GM23338 (cell line): ENCODE measurements at regions not wholly inside any gene's neighbourhood (a gene's known extent, or its start where the extent isn't known, plus 50 kb on each side); places are given as distances from the start of the nearest gene placed in this dataset.
"Not testable (repeated sequence)": the region's sequence is repeated elsewhere in the genome, so short reads cannot be mapped to it uniquely, and the experiment has no call there.

Experiments used
- ATAC-seq: fragments of 200-7000 bp; cut with Tn5 transposase; 3 replicates; pipeline ENCODE4 v1.9.1; 2020
- DNase-seq: peaks from one replicate; pipeline ENCODE4 v3.0.0-alpha.2; 2015; ENCODE audit warnings: low spot score
- H2AFZ ChIP-seq: fragments of 200-600 bp; sonication (generic); 2 replicates; pipeline ENCODE4 v1.8.0; 2016; ENCODE audit warnings: antibody characterized with exemption, mild to moderate bottlenecking, moderate library complexity
- H3F3A ChIP-seq: fragments of 200-600 bp; sonication (generic); replicated peaks from 2 replicates; pipeline ENCODE4 v1.8.0; 2017; ENCODE audit warnings: antibody characterized with exemption, mixed run types, low read depth
- H3K27ac ChIP-seq: fragments of 200-600 bp; sonication (generic); 2 replicates; pipeline ENCODE4 v1.6.1; 2016; ENCODE audit warnings: low read depth
- H3K27me3 ChIP-seq: fragments of 200-600 bp; sonication (generic); 2 replicates; pipeline ENCODE4 v1.8.0; 2016; ENCODE audit warnings: mild to moderate bottlenecking, mixed run types, moderate library complexity; ENCODE audit not compliant: insufficient read depth
- H3K36me3 ChIP-seq: fragments of 200-600 bp; sonication (generic); 2 replicates; pipeline ENCODE4 v1.8.0; 2016; ENCODE audit warnings: mild to moderate bottlenecking; ENCODE audit not compliant: insufficient read depth
- H3K4me1 ChIP-seq: fragments of 200-600 bp; sonication (generic); 2 replicates; pipeline ENCODE4 v1.8.0; 2016; ENCODE audit warnings: mild to moderate bottlenecking, moderate library complexity; ENCODE audit not compliant: insufficient read depth
- H3K4me2 ChIP-seq: fragments of 200-600 bp; sonication (generic); 2 replicates; pipeline ENCODE4 v1.7.1; 2017; ENCODE audit warnings: mixed run types
- H3K4me3 ChIP-seq: fragments of 200-600 bp; sonication (generic); 2 replicates; pipeline ENCODE4 v1.6.1; 2016; ENCODE audit warnings: mixed run types
- H3K79me2 ChIP-seq: fragments of 200-600 bp; sonication (generic); replicated peaks from 2 replicates; pipeline ENCODE4 v1.8.0; 2017; ENCODE audit warnings: mild to moderate bottlenecking; ENCODE audit not compliant: insufficient read depth
- H3K9me2 ChIP-seq: fragments of 200-600 bp; sonication (generic); 2 replicates; pipeline ENCODE4 v1.8.0; 2017; ENCODE audit not compliant: insufficient read depth
- H4K20me1 ChIP-seq: fragments of 200-600 bp; sonication (generic); replicated peaks from 2 replicates; pipeline ENCODE4 v1.8.0; 2017; ENCODE audit warnings: mild to moderate bottlenecking; ENCODE audit not compliant: insufficient read depth
- H3K27ac Mint-ChIP-seq: 2 replicates; pipeline ENCODE4 v1.8.0; 2020; ENCODE audit warnings: inconsistent platforms, mild to moderate bottlenecking, moderate library complexity, mixed read lengths
- H3K27me3 Mint-ChIP-seq: 3 replicates; pipeline ENCODE4 v1.8.0; 2022; ENCODE audit warnings: low read depth, mild to moderate bottlenecking, moderate library complexity, mixed read lengths, inconsistent platforms; ENCODE audit not compliant: insufficient read depth, poor library complexity
- H3K36me3 Mint-ChIP-seq: 3 replicates; pipeline ENCODE4 v1.8.0; 2021; ENCODE audit warnings: low read depth, mild to moderate bottlenecking, inconsistent platforms, moderate library complexity, mixed read lengths
- H3K4me1 Mint-ChIP-seq: 3 replicates; pipeline ENCODE4 v1.8.0; 2020; ENCODE audit warnings: mild to moderate bottlenecking, inconsistent platforms, mixed read lengths
- H3K4me3 Mint-ChIP-seq: 3 replicates; pipeline ENCODE4 v1.8.0; 2021; ENCODE audit warnings: moderate library complexity, mild to moderate bottlenecking, inconsistent platforms, mixed read lengths
- H3K9me3 Mint-ChIP-seq: 3 replicates; pipeline ENCODE4 v1.8.0; 2020; ENCODE audit warnings: moderate library complexity, mild to moderate bottlenecking, inconsistent platforms, mixed read lengths
- CREB1 ChIP-seq: fragments of 250-450 bp; sonication (Bioruptor Pico); IDR thresholded peaks from 2 replicates; pipeline ENCODE4 v1.5.0; 2020; ENCODE audit warnings: low read depth, mild to moderate bottlenecking, moderate library complexity
- CTCF ChIP-seq, 2 experiments: fragments of 200-600 bp in 1 of 2; sonication (generic) in 1 of 2; conservative IDR thresholded peaks; 2 replicates each; pipeline versions ENCODE4 v1.5.1 to v1.6.1; 2016 to 2017; ENCODE audit warnings: antibody characterized with exemption in 2 of 2, low read depth in 2 of 2, mild to moderate bottlenecking in 2 of 2, moderate library complexity in 1 of 2
- EZH2phosphoT487 ChIP-seq: fragments of 200-600 bp; sonication (generic); IDR thresholded peaks from one replicate; pipeline ENCODE4 v1.8.1; 2018; ENCODE audit warnings: antibody characterized with exemption; ENCODE audit not compliant: unreplicated experiment
- POLR2AphosphoS5 ChIP-seq: IDR thresholded peaks from 2 replicates; pipeline ENCODE4 v1.6.1; 2016; ENCODE audit warnings: antibody characterized with exemption, low read depth
- STAT1 ChIP-seq: IDR thresholded peaks from one replicate; pipeline ENCODE4 v1.6.1; 2016; ENCODE audit warnings: antibody characterized with exemption; ENCODE audit not compliant: unreplicated experiment
- ZNF114 ChIP-seq: fragments of 250-450 bp; sonication (Bioruptor Pico); IDR thresholded peaks from 2 replicates; pipeline ENCODE4 v1.5.0; 2020; ENCODE audit warnings: mild to moderate bottlenecking, moderate library complexity
- ZNF331 ChIP-seq: fragments of 250-450 bp; sonication (Bioruptor Pico); IDR thresholded peaks from 2 replicates; pipeline ENCODE4 v1.5.0; 2020; ENCODE audit warnings: low read depth, mild to moderate bottlenecking, moderate library complexity
- TF ChIP-seq, protein P1 (sequence below): fragments of 250-450 bp; sonication (Bioruptor Pico); IDR thresholded peaks from 2 replicates; pipeline ENCODE4 v1.5.0; 2020; ENCODE audit warnings: mild to moderate bottlenecking, moderate library complexity

DNA sequence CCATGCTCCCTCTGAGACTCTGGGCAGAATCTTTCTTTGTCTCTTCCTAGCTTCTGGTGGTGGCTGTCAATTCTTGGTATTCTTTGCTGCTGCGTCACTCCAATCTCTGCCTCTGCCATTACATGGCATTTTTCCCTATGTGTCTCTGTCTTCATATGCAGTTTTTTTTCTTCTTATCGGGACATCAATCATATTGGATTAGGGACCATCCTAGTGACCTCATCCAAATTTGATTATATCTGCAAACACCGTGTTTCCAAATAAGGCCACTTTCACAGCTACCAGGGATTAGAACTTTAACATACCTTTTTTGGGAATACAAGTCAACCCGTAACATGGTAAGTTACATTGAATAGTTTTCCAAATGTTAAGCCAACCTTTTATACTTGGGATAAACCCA lies 358.2 kb upstream of the FRG2C start (continued):
- TF ChIP-seq, protein P1, sequence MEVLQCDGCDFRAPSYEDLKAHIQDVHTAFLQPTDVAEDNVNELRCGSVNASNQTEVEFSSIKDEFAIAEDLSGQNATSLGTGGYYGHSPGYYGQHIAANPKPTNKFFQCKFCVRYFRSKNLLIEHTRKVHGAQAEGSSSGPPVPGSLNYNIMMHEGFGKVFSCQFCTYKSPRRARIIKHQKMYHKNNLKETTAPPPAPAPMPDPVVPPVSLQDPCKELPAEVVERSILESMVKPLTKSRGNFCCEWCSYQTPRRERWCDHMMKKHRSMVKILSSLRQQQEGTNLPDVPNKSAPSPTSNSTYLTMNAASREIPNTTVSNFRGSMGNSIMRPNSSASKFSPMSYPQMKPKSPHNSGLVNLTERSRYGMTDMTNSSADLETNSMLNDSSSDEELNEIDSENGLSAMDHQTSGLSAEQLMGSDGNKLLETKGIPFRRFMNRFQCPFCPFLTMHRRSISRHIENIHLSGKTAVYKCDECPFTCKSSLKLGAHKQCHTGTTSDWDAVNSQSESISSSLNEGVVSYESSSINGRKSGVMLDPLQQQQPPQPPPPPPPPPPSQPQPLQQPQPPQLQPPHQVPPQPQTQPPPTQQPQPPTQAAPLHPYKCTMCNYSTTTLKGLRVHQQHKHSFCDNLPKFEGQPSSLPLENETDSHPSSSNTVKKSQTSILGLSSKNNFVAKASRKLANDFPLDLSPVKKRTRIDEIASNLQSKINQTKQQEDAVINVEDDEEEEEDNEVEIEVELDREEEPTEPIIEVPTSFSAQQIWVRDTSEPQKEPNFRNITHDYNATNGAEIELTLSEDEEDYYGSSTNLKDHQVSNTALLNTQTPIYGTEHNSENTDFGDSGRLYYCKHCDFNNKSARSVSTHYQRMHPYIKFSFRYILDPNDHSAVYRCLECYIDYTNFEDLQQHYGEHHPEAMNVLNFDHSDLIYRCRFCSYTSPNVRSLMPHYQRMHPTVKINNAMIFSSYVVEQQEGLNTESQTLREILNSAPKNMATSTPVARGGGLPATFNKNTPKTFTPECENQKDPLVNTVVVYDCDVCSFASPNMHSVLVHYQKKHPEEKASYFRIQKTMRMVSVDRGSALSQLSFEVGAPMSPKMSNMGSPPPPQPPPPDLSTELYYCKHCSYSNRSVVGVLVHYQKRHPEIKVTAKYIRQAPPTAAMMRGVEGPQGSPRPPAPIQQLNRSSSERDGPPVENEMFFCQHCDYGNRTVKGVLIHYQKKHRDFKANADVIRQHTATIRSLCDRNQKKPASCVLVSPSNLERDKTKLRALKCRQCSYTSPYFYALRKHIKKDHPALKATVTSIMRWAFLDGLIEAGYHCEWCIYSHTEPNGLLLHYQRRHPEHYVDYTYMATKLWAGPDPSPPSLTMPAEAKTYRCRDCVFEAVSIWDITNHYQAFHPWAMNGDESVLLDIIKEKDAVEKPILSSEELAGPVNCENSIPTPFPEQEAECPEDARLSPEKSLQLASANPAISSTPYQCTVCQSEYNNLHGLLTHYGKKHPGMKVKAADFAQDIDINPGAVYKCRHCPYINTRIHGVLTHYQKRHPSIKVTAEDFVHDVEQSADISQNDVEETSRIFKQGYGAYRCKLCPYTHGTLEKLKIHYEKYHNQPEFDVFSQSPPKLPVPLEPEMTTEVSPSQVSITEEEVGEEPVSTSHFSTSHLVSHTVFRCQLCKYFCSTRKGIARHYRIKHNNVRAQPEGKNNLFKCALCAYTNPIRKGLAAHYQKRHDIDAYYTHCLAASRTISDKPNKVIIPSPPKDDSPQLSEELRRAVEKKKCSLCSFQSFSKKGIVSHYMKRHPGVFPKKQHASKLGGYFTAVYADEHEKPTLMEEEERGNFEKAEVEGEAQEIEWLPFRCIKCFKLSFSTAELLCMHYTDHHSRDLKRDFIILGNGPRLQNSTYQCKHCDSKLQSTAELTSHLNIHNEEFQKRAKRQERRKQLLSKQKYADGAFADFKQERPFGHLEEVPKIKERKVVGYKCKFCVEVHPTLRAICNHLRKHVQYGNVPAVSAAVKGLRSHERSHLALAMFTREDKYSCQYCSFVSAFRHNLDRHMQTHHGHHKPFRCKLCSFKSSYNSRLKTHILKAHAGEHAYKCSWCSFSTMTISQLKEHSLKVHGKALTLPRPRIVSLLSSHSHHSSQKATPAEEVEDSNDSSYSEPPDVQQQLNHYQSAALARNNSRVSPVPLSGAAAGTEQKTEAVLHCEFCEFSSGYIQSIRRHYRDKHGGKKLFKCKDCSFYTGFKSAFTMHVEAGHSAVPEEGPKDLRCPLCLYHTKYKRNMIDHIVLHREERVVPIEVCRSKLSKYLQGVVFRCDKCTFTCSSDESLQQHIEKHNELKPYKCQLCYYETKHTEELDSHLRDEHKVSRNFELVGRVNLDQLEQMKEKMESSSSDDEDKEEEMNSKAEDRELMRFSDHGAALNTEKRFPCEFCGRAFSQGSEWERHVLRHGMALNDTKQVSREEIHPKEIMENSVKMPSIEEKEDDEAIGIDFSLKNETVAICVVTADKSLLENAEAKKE (CRISPR knock-in tag): no peak
- TF ChIP-seq POLR2AphosphoS5: no peak
- no peak for TF ChIP-seq CREB1
- TF ChIP-seq CTCF (conservative IDR thresholded peaks at IDR 0.05; ENCODE audit: low read depth in 2 of 2): no peak
- TF ChIP-seq ZNF331 (CRISPR knock-in tag): no peak
- no peak for TF ChIP-seq EZH2phosphoT487
- no peak for TF ChIP-seq ZNF114 (CRISPR knock-in tag)
- TF ChIP-seq STAT1: no peak

DNA sequence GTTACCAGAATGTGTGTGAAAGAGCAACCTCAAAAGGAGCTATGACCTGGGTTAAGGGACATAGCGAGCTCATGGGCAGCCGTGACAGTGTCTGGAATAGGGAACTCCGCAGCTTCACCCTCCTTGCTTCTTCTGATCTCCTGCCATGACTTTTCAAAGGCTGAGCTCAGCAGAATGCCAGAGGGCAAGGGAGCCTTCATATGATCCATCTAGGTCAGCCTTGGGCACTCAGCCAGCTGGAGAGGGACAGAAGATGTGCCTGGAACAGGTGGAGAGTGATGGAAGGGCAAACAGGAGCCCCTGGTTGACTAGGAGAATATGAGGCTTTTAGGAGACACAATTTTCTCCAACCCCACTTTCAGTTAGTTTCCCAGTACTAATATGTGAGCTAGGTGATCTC lies 352.8 kb upstream of the FRG2C start:
- H3K27me3 ChIP-seq, H3K9me3 Mint-ChIP-seq, H3K4me3 ChIP-seq, H4K20me1 ChIP-seq, ATAC-seq, H3K27ac Mint-ChIP-seq, H3K4me1 Mint-ChIP-seq, H2AFZ ChIP-seq, H3K27me3 Mint-ChIP-seq, H3K27ac ChIP-seq, H3K36me3 ChIP-seq, H3K4me3 Mint-ChIP-seq, H3K4me1 ChIP-seq, H3K36me3 Mint-ChIP-seq, H3K9me2 ChIP-seq, H3K79me2 ChIP-seq, DNase-seq, H3F3A ChIP-seq, H3K4me2 ChIP-seq: not testable (repeated sequence)

- not testable (repeated sequence) for H3K4me3 Mint-ChIP-seq, H3K36me3 Mint-ChIP-seq, H4K20me1 ChIP-seq, H3K4me1 ChIP-seq, H2AFZ ChIP-seq, H3K27me3 ChIP-seq, H3K27ac Mint-ChIP-seq, H3K36me3 ChIP-seq, H3K9me3 Mint-ChIP-seq, H3K9me2 ChIP-seq, H3K27me3 Mint-ChIP-seq, DNase-seq, H3K27ac ChIP-seq, H3K79me2 ChIP-seq, H3K4me3 ChIP-seq, H3K4me1 Mint-ChIP-seq, ATAC-seq, H3F3A ChIP-seq, H3K4me2 ChIP-seq
Observed at GRCh38 chr3:75312469-75312868, 351.7 kb upstream of the FRG2C start.

GRCh38 chr3:75319776-75320175 lies 344.4 kb upstream of the FRG2C start:
- H3K27ac Mint-ChIP-seq, H3K27me3 ChIP-seq, H3F3A ChIP-seq: not testable (repeated sequence)

More at GRCh38 chr3:75319776-75320175, 344.4 kb upstream of the FRG2C start:
- not testable (repeated sequence) for H3K4me3 Mint-ChIP-seq, H2AFZ ChIP-seq, H3K4me2 ChIP-seq, H3K4me3 ChIP-seq, ATAC-seq, H3K79me2 ChIP-seq, H3K27me3 Mint-ChIP-seq, H4K20me1 ChIP-seq, DNase-seq, H3K9me3 Mint-ChIP-seq, H3K36me3 ChIP-seq, H3K9me2 ChIP-seq, H3K36me3 Mint-ChIP-seq, H3K4me1 ChIP-seq, H3K27ac ChIP-seq
- peaks cover 14% of the 10 kb centered on the region for H3K4me1 Mint-ChIP-seq
